ENCODE measurements at regions not wholly inside any gene's neighbourhood (a gene's known extent, or its start where the extent isn't known, plus 50 kb on each side); places are given as distances from the start of the nearest gene placed in this dataset.

GRCh38 chr2:12478151-12479064 is 238.3 kb upstream of the TRIB2 start:
- H3K4me3 ChIP-seq (ENCODE audit: low read depth, low read length), result no peak overlapping the region
- no peak for TF ChIP-seq CTCF (IDR thresholded peaks at IDR 0.05; ENCODE audit: control insufficient read depth, extremely low read depth, insufficient read depth)
- no peak for DNase-seq (ENCODE audit: low read depth)

- no peak overlapping the region for H3K4me3 ChIP-seq (ENCODE audit: low read depth, low read length)
- no peak for DNase-seq (ENCODE audit: low read depth)
- no peak for TF ChIP-seq CTCF (IDR thresholded peaks at IDR 0.05; ENCODE audit: control insufficient read depth, extremely low read depth, insufficient read depth)
Measured at GRCh38 chr2:12479065-12479601, 237.6 kb upstream of the TRIB2 start.

DNA sequence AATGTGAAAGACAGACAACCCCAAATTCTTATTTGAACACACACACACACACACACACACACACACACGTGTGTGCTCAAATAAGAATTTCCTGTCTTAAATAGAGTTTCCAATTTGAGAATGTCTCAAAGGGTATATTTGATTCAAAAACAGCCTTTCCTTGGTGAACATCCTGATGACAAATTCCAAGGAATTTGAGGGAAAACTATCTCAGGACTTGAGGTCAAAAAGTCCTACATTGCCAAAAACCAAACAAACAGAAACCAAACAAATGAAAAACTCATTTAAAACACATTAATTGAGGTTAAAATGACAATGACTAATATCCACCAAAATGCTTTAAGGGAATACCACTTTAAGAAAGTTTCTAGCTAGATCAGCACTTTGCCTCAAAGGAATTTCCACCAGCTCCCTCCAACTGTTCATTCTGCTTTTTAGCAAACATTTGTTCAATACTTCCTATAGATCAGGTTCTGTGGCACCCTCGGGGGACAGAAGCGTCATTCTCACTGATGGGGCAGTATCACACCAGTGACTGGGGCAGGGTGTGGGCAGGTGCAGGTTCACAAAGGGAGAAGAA is 232.1 kb upstream of the TRIB2 start:
- DNase-seq (ENCODE audit: low read depth), result no peak
- H3K4me3 ChIP-seq (ENCODE audit: low read depth, low read length), result no peak overlapping the region
- no peak for TF ChIP-seq CTCF (IDR thresholded peaks at IDR 0.05; ENCODE audit: control insufficient read depth, extremely low read depth, insufficient read depth)

DNA sequence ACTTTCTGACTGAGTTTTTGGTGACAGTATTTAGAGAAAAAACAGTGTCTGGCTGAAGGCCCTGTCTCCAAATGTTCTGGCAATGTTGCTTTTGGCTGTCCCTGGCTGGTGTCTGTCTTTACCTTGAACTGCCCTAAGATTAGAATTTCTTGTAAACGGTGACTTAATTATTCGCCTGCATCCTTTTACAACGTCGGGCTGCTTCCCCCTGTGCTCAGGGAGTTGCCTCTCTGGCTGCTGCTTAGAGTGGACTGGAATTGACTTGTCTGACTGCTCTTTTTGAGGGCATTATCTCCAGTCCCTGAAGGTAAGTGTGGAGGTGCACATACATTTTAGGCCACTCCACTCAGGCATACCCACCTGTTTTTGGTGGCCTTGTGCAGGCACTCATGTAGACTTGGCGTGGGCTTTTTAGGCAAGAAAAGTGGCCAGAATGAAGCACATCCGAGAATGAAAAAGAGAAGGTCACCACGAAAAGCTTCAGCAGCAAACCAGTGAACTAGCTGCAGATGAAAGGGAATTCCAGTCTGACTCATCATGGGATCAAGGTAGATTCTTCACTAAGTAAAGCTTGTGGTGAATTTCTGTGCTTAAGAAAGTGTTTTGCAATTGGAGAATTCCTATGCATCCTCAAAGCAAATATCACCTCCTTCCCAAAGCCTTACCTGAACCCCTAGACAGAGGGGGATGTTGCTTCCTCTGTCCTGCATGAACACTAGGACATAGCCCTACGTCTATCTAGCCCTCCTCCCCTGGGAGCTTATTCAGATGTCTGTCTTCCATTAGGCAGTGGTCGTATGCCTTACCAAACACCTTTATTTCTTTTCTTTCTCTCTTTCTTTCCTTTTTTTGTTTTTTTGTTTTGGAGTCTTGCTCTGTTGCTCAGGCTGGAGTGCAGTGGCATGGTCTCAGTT is 230.3 kb upstream of the TRIB2 start:
- DNase-seq (ENCODE audit: low read depth), result no peak
- TF ChIP-seq CTCF (IDR thresholded peaks at IDR 0.05; ENCODE audit: control insufficient read depth, extremely low read depth, insufficient read depth), result no peak
- no peak overlapping the region for H3K4me3 ChIP-seq (ENCODE audit: low read depth, low read length)

GRCh38 chr2:12487253-12488004 is 229.3 kb upstream of the TRIB2 start:
- no peak overlapping the region for H3K4me3 ChIP-seq (ENCODE audit: low read depth, low read length)
- TF ChIP-seq CTCF (IDR thresholded peaks at IDR 0.05; ENCODE audit: control insufficient read depth, extremely low read depth, insufficient read depth), result no peak
- no peak for DNase-seq (ENCODE audit: low read depth)

Data from LNCaP clone FGC (cell line).